ENCODE measurements at regions not wholly inside any gene's neighbourhood (a gene's known extent, or its start where the extent isn't known, plus 50 kb on each side); places are given as distances from the start of the nearest gene placed in this dataset.

DNA sequence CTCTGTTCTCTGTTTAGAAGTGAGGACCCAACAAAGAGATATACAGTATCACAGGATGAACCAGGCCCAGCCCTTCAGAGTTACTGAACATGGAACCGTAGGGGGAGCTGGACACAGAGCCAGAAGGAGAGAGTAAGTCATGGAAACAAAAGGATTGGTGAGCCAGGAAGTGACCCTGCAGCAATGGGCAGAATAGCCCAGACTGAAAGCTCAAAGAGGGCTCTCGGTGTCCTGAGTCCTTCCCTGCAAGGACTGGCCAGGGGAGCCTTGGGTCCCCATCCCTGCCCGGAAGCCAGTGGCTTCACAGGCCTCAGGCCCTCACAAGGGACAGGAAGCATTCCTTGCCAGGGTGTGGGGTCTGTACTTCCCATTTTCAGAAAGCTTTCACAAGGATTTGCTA is 150.6 kb downstream of the SPATA19 start:
- no peak overlapping the region for H2BK120ac ChIP-seq (ENCODE audit: low read depth, low read length)
- H2AK5ac ChIP-seq (ENCODE audit: low read length, severe bottlenecking) = no peak overlapping the region
- H3K4me3 ChIP-seq (ENCODE audit: insufficient read depth in 1 of 2, low read depth in 1 of 2, low read length in 2 of 2) = no peak overlapping the region
- no peak overlapping the region for H4K91ac ChIP-seq (ENCODE audit: low read length)
- no peak overlapping the region for H2AFZ ChIP-seq (ENCODE audit: low read depth, low read length)
- no peak overlapping the region for H4K8ac ChIP-seq (ENCODE audit: low read length)
- H3K23ac ChIP-seq (ENCODE audit: low read length in 2 of 2) = no peak overlapping the region
- H3K36me3 ChIP-seq (ENCODE audit: control insufficient read depth in 1 of 2, insufficient read depth in 2 of 2, low read depth in 1 of 2, low read length in 2 of 2) = no peaks in the 10 kb centered on the region
- H3K4me1 ChIP-seq (ENCODE audit: control insufficient read depth, insufficient read depth, low read depth, low read length) = no peaks in the 10 kb centered on the region
- H3K79me1 ChIP-seq (replicated peaks; ENCODE audit: low read length, poor library complexity, severe bottlenecking) = no peaks in the 10 kb centered on the region
- no peak overlapping the region for H3K9ac ChIP-seq (ENCODE audit: low read length)
- WGBS = 60% methylated on average over 3 of the region's 3 CpGs
- no peak overlapping the region for H3K4me2 ChIP-seq (ENCODE audit: low read length, poor library complexity, severe bottlenecking)
- no peak for DNase-seq
- no peak overlapping the region for H2BK15ac ChIP-seq (ENCODE audit: low read depth, poor library complexity, severe bottlenecking)
- H3K4ac ChIP-seq (ENCODE audit: low read depth in 1 of 2, low read length in 2 of 2) = no peak overlapping the region
- no peak overlapping the region for H3K18ac ChIP-seq (ENCODE audit: low read depth in 1 of 2, low read length in 2 of 2)
- no peaks in the 10 kb centered on the region for H3K27me3 ChIP-seq (ENCODE audit: control insufficient read depth in 1 of 2, insufficient read depth in 1 of 2, low read length in 2 of 2)
- no peak overlapping the region for H3K27ac ChIP-seq (ENCODE audit: low read length, poor library complexity, severe bottlenecking)
- no peak overlapping the region for H3K14ac ChIP-seq (ENCODE audit: low read length in 2 of 2)
- no peak overlapping the region for H2BK5ac ChIP-seq (ENCODE audit: low read depth, low read length, poor library complexity, severe bottlenecking)
- H2BK12ac ChIP-seq (ENCODE audit: low read length in 2 of 2) = no peak overlapping the region
- H3K9me3 ChIP-seq (ENCODE audit: control insufficient read depth, low read length) = peaks cover 7% of the 10 kb centered on the region

DNA sequence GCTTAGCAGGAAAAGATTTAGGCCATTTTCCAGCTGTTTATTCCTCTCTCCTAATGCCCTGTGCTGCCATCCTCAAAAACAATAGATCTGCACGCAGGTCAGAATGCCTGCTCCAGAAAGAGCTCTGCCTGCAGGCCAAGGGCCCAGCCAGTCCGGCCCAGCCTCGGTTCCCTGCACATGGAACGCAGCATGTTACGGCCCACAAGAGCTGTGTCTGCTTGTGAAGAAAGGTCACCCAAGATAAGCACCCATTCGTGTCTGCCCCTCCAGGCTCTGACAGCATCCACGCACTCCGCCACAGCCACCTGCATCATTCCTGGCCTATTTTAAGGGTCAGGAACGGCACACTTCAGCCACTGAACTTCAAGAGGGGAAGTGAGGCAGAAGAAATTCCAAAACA is 152.2 kb downstream of the SPATA19 start:
- no peak overlapping the region for H3K4me2 ChIP-seq (ENCODE audit: low read length, poor library complexity, severe bottlenecking)
- no peak overlapping the region for H2BK120ac ChIP-seq (ENCODE audit: low read depth, low read length)
- no peaks in the 10 kb centered on the region for H3K4me1 ChIP-seq (ENCODE audit: control insufficient read depth, insufficient read depth, low read depth, low read length)
- H3K27ac ChIP-seq (ENCODE audit: low read length, poor library complexity, severe bottlenecking) = no peak overlapping the region
- DNase-seq = no peak
- H3K9ac ChIP-seq (ENCODE audit: low read length) = no peak overlapping the region
- no peak overlapping the region for H3K18ac ChIP-seq (ENCODE audit: low read depth in 1 of 2, low read length in 2 of 2)
- no peaks in the 10 kb centered on the region for H3K9me3 ChIP-seq (ENCODE audit: control insufficient read depth, low read length)
- no peaks in the 10 kb centered on the region for H3K79me1 ChIP-seq (replicated peaks; ENCODE audit: low read length, poor library complexity, severe bottlenecking)
- H2AK5ac ChIP-seq (ENCODE audit: low read length, severe bottlenecking) = no peak overlapping the region
- 81% methylated on average over 9 of the region's 9 CpGs for WGBS
- no peak overlapping the region for H3K4ac ChIP-seq (ENCODE audit: low read depth in 1 of 2, low read length in 2 of 2)
- no peak overlapping the region for H2BK12ac ChIP-seq (ENCODE audit: low read length in 2 of 2)
- H2BK15ac ChIP-seq (ENCODE audit: low read depth, poor library complexity, severe bottlenecking) = no peak overlapping the region
- H3K14ac ChIP-seq (ENCODE audit: low read length in 2 of 2) = no peak overlapping the region
- H2BK5ac ChIP-seq (ENCODE audit: low read depth, low read length, poor library complexity, severe bottlenecking) = no peak overlapping the region
- H2AFZ ChIP-seq (ENCODE audit: low read depth, low read length) = no peak overlapping the region
- no peak overlapping the region for H3K23ac ChIP-seq (ENCODE audit: low read length in 2 of 2)
- no peak overlapping the region for H4K91ac ChIP-seq (ENCODE audit: low read length)
- no peak overlapping the region for H4K8ac ChIP-seq (ENCODE audit: low read length)
- H3K4me3 ChIP-seq (ENCODE audit: insufficient read depth in 1 of 2, low read depth in 1 of 2, low read length in 2 of 2) = peak overlapping the region in 1 of 2 experiments; percentile 20
- no peaks in the 10 kb centered on the region for H3K36me3 ChIP-seq (ENCODE audit: control insufficient read depth in 1 of 2, insufficient read depth in 2 of 2, low read depth in 1 of 2, low read length in 2 of 2)
- no peaks in the 10 kb centered on the region for H3K27me3 ChIP-seq (ENCODE audit: control insufficient read depth in 1 of 2, insufficient read depth in 1 of 2, low read length in 2 of 2)

DNA sequence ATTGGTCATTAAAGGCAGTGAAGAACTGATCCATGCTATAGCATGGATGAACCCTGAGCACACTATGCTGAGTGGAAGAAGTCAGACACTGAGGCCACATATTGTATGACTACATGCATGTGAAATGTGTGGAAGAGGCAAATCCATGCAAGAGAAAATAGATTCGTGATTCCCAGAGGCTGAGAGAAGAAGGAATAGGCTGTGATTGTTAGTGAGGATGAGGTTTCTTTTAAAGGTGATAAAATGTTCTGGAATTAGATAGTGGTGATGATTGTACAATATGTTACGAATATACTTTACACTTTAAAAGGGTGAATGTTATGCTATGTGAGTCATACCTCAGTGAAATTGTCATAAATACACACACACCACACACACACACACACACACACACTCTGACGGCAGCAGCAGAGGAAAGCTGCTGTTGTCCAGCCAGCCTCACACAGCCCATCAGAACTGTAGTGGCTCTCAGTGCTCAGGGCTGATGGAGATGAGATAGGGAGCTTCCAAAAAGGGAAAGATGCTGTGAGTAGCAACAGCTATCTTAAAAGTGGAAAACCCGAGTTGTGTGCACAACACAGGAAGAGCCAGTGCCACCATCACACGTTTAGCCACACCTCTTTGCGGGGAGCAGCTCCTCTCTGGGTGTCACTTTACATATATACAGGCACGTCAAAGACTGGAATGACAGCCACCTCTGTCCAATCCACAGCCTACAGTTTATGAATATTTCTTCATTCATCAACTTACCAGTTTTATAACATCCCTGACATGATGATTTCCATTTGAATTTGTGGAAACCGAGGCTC is 153.0 kb downstream of the SPATA19 start:
- Histone ChIP-seq H3K27ac (ENCODE audit: low read length, poor library complexity, severe bottlenecking) (no peak overlapping the region), H3K4me3 (ENCODE audit: insufficient read depth in 1 of 2, low read depth in 1 of 2, low read length in 2 of 2) (no peak overlapping the region), H3K36me3 (ENCODE audit: control insufficient read depth in 1 of 2, insufficient read depth in 2 of 2, low read depth in 1 of 2, low read length in 2 of 2) (no peaks in the 10 kb centered on the region), H3K27me3 (ENCODE audit: control insufficient read depth in 1 of 2, insufficient read depth in 1 of 2, low read length in 2 of 2) (no peaks in the 10 kb centered on the region), H3K79me1 (replicated peaks; ENCODE audit: low read length, poor library complexity, severe bottlenecking) (no peaks in the 10 kb centered on the region), H2AK5ac (ENCODE audit: low read length, severe bottlenecking) (no peak overlapping the region), H3K9ac (ENCODE audit: low read length) (no peak overlapping the region), H3K4me1 (ENCODE audit: control insufficient read depth, insufficient read depth, low read depth, low read length) (no peaks in the 10 kb centered on the region), H3K4me2 (ENCODE audit: low read length, poor library complexity, severe bottlenecking) (no peak overlapping the region), H4K8ac (ENCODE audit: low read length) (no peak overlapping the region), H3K9me3 (ENCODE audit: control insufficient read depth, low read length) (no peaks in the 10 kb centered on the region), H2BK15ac (ENCODE audit: low read depth, poor library complexity, severe bottlenecking) (no peak overlapping the region), H2BK120ac (ENCODE audit: low read depth, low read length) (no peak overlapping the region), H3K18ac (ENCODE audit: low read depth in 1 of 2, low read length in 2 of 2) (no peak overlapping the region), H3K14ac (ENCODE audit: low read length in 2 of 2) (no peak overlapping the region), H4K91ac (ENCODE audit: low read length) (no peak overlapping the region), H2BK5ac (ENCODE audit: low read depth, low read length, poor library complexity, severe bottlenecking) (no peak overlapping the region), H3K4ac (ENCODE audit: low read depth in 1 of 2, low read length in 2 of 2) (no peak overlapping the region), H2AFZ (ENCODE audit: low read depth, low read length) (no peak overlapping the region), H3K23ac (ENCODE audit: low read length in 2 of 2) (no peak overlapping the region), H2BK12ac (ENCODE audit: low read length in 2 of 2) (no peak overlapping the region)
- no peak for DNase-seq
- 62% methylated on average over 7 of the region's 8 CpGs for WGBS

- WGBS = 69% methylated on average over 5 of the region's 5 CpGs
- Histone ChIP-seq H3K14ac (ENCODE audit: low read length in 2 of 2) (no peak overlapping the region), H2BK5ac (ENCODE audit: low read depth, low read length, poor library complexity, severe bottlenecking) (no peak overlapping the region), H2BK120ac (ENCODE audit: low read depth, low read length) (no peak overlapping the region), H3K27ac (ENCODE audit: low read length, poor library complexity, severe bottlenecking) (no peak overlapping the region), H2BK12ac (ENCODE audit: low read length in 2 of 2) (no peak overlapping the region), H3K9ac (ENCODE audit: low read length) (no peak overlapping the region), H3K36me3 (ENCODE audit: control insufficient read depth in 1 of 2, insufficient read depth in 2 of 2, low read depth in 1 of 2, low read length in 2 of 2) (no peaks in the 10 kb centered on the region), H4K91ac (ENCODE audit: low read length) (no peak overlapping the region), H2BK15ac (ENCODE audit: low read depth, poor library complexity, severe bottlenecking) (no peak overlapping the region), H3K79me1 (replicated peaks; ENCODE audit: low read length, poor library complexity, severe bottlenecking) (no peaks in the 10 kb centered on the region), H3K23ac (ENCODE audit: low read length in 2 of 2) (no peak overlapping the region), H3K4ac (ENCODE audit: low read depth in 1 of 2, low read length in 2 of 2) (no peak overlapping the region), H3K9me3 (ENCODE audit: control insufficient read depth, low read length) (no peaks in the 10 kb centered on the region), H3K4me3 (ENCODE audit: insufficient read depth in 1 of 2, low read depth in 1 of 2, low read length in 2 of 2) (no peak overlapping the region), H3K27me3 (ENCODE audit: control insufficient read depth in 1 of 2, insufficient read depth in 1 of 2, low read length in 2 of 2) (no peaks in the 10 kb centered on the region), H3K18ac (ENCODE audit: low read depth in 1 of 2, low read length in 2 of 2) (no peak overlapping the region), H4K8ac (ENCODE audit: low read length) (no peak overlapping the region), H2AFZ (ENCODE audit: low read depth, low read length) (no peak overlapping the region), H3K4me2 (ENCODE audit: low read length, poor library complexity, severe bottlenecking) (no peak overlapping the region), H2AK5ac (ENCODE audit: low read length, severe bottlenecking) (no peak overlapping the region), H3K4me1 (ENCODE audit: control insufficient read depth, insufficient read depth, low read depth, low read length) (no peaks in the 10 kb centered on the region)
- no peak for DNase-seq
These were observed 155.5 kb upstream of the OPCML start for GRCh38 chr11:133687781-133688180.

All from mesenchymal stem cell (in vitro differentiated cells and primary cell).